ENCODE measurements at regions not wholly inside any gene's neighbourhood (a gene's known extent, or its start where the extent isn't known, plus 50 kb on each side); places are given as distances from the start of the nearest gene placed in this dataset.
A peak's percentile ranks its signal among the peaks of the same experiment; 100 is the strongest.
"Not testable (repeated sequence)": the region's sequence is repeated elsewhere in the genome, so short reads cannot be mapped to it uniquely, and the experiment has no call there.

GRCh38 chr21:14740116-14740515, 194.0 kb upstream of the SAMSN1 start:
- H3K27ac ChIP-seq = no peak overlapping the region
- no peaks in the 10 kb centered on the region for H3K9me3 ChIP-seq
- H3K36me3 ChIP-seq = no peaks in the 10 kb centered on the region
- no peak for DNase-seq (ENCODE audit: low spot score)
- H3K4me3 ChIP-seq = no peak overlapping the region
- TF ChIP-seq CTCF (IDR thresholded peaks at IDR 0.05) = no peak
- no peaks in the 10 kb centered on the region for H3K4me1 ChIP-seq
- H3K27me3 ChIP-seq = no peaks in the 10 kb centered on the region

GRCh38 chr21:14739590-14739989, 193.5 kb upstream of the SAMSN1 start:
- Histone ChIP-seq H3K4me3 (no peak overlapping the region), H3K27me3 (no peaks in the 10 kb centered on the region), H3K27ac (no peak overlapping the region), H3K36me3 (no peaks in the 10 kb centered on the region), H3K9me3 (no peaks in the 10 kb centered on the region), H3K4me1 (no peaks in the 10 kb centered on the region)
- no peak for DNase-seq (ENCODE audit: low spot score)
- no peak for TF ChIP-seq CTCF (IDR thresholded peaks at IDR 0.05)

GRCh38 chr21:14738576-14738975, 192.5 kb upstream of the SAMSN1 start:
- not testable (repeated sequence) for H3K27me3 ChIP-seq; H3K9me3 ChIP-seq; H3K4me3 ChIP-seq; H3K36me3 ChIP-seq; H3K4me1 ChIP-seq; DNase-seq (ENCODE audit: low spot score); H3K27ac ChIP-seq

- Histone ChIP-seq H3K9me3 (no peaks in the 10 kb centered on the region), H3K27me3 (no peaks in the 10 kb centered on the region), H3K4me3 (no peak overlapping the region), H3K4me1 (no peaks in the 10 kb centered on the region), H3K36me3 (no peaks in the 10 kb centered on the region), H3K27ac (no peak overlapping the region)
- no peak for DNase-seq (ENCODE audit: low spot score)
- TF ChIP-seq CTCF (IDR thresholded peaks at IDR 0.05) = peak; percentile 19 to 70
These were observed 191.8 kb upstream of the SAMSN1 start for GRCh38 chr21:14737922-14738321.

GRCh38 chr21:14737284-14737691, 191.2 kb upstream of the SAMSN1 start:
- Histone ChIP-seq H3K27me3 (no peaks in the 10 kb centered on the region), H3K9me3 (no peaks in the 10 kb centered on the region), H3K36me3 (no peaks in the 10 kb centered on the region), H3K4me1 (no peaks in the 10 kb centered on the region), H3K27ac (no peak overlapping the region), H3K4me3 (no peak overlapping the region)
- no peak for TF ChIP-seq CTCF (IDR thresholded peaks at IDR 0.05)
- no peak for DNase-seq (ENCODE audit: low spot score)

- H3K4me3 ChIP-seq = no peak overlapping the region
- H3K4me1 ChIP-seq = no peaks in the 10 kb centered on the region
- no peak for TF ChIP-seq CTCF (IDR thresholded peaks at IDR 0.05)
- no peaks in the 10 kb centered on the region for H3K36me3 ChIP-seq
- DNase-seq (ENCODE audit: low spot score) = no peak
- no peak overlapping the region for H3K27ac ChIP-seq
- H3K9me3 ChIP-seq = no peaks in the 10 kb centered on the region
- no peaks in the 10 kb centered on the region for H3K27me3 ChIP-seq
These were observed 190.6 kb upstream of the SAMSN1 start for GRCh38 chr21:14736672-14737071.
